Left cardiac atrium (tissue), 4 donors: ENCODE measurements at regions not wholly inside any gene's neighbourhood (a gene's known extent, or its start where the extent isn't known, plus 50 kb on each side); places are given as distances from the start of the nearest gene placed in this dataset.

Experiments
- ATAC-seq, 2 donors: fragments of 200-7000 bp; cut with Tn5 transposase; one replicate each; pipeline ENCODE4 v1.9.1; 2020; ENCODE audit warnings: mild to moderate bottlenecking in 2 of 2, moderate library complexity in 2 of 2
- DNase-seq: peaks from one replicate; pipeline ENCODE4 v3.0.0-alpha.2; 2020
- intact Hi-C, 2 donors: fragments of 100-400 bp; cut with DNase I; formaldehyde crosslinking; loops; one replicate each; pipeline versions ENCODE4 v1.14.1 to v1.15.1; 2022 to 2023
- donor health status: DM: no; HTN: yes; CAD: no.
- donor health status: DM: no; HTN: yes; CAD: no; lungs with severe emphysema.
- donor health status: DM: yes; HTN: yes; CAD: no.
- donor health status: Dilated cardiomyopathy.

GRCh38 chr1:172748201-172748600, 89.3 kb downstream of the FASLG start:
- ATAC-seq (no peak), DNase-seq (no peak)
- intact Hi-C loops = loop anchor here (5.0 to 10.0 kb wide), 3 partner anchors 79 to 677 kb away; no protein-coding TSS in a partner anchor

GRCh38 chr1:172751683-172752082, 92.8 kb downstream of the FASLG start:
- ATAC-seq (no peak), DNase-seq (no peak)
- intact Hi-C loops = no loop called here

GRCh38 chr1:172753964-172754363, 95.1 kb downstream of the FASLG start:
- ATAC-seq = no peak
- intact Hi-C loops = no loop called here
- DNase-seq = no peak

- DNase-seq (no peak), ATAC-seq (no peak)
- intact Hi-C loops = no loop called here
Observed at GRCh38 chr1:172754609-172755008, 95.7 kb downstream of the FASLG start.

- intact Hi-C loops = no loop called here
- ATAC-seq (no peak), DNase-seq (no peak)
Observed at GRCh38 chr1:172755099-172755498, 96.2 kb downstream of the FASLG start.

GRCh38 chr1:172756024-172756423, 97.1 kb downstream of the FASLG start:
- no peak for ATAC-seq
- intact Hi-C loops = no loop called here
- DNase-seq = no peak

GRCh38 chr1:172758259-172758658, 99.4 kb downstream of the FASLG start:
- no peak for ATAC-seq
- no peak for DNase-seq
- intact Hi-C loops = no loop called here

GRCh38 chr1:172760121-172760520, 101.2 kb downstream of the FASLG start:
- intact Hi-C loops = no loop called here
- DNase-seq (no peak), ATAC-seq (no peak)

GRCh38 chr1:172761581-172762486, 102.9 kb downstream of the FASLG start:
- DNase-seq (no peak), ATAC-seq (peak in 1 of 2 donors; percentile 14)
- intact Hi-C loops = no loop called here

GRCh38 chr1:172763057-172763456, 104.2 kb downstream of the FASLG start:
- intact Hi-C loops = no loop called here
- DNase-seq (no peak), ATAC-seq (no peak)

GRCh38 chr1:172764378-172764777, 105.5 kb downstream of the FASLG start:
- intact Hi-C loops = no loop called here
- ATAC-seq (no peak), DNase-seq (no peak)

GRCh38 chr1:172766462-172766861, 107.6 kb downstream of the FASLG start:
- intact Hi-C loops = no loop called here
- ATAC-seq (peak in 1 of 2 donors; percentile 51), DNase-seq (no peak)

GRCh38 chr1:172770071-172770470, 111.2 kb downstream of the FASLG start:
- no peak for ATAC-seq
- intact Hi-C loops = no loop called here

GRCh38 chr1:172774561-172774960, 115.7 kb downstream of the FASLG start:
- intact Hi-C loops = no loop called here
- DNase-seq (no peak), ATAC-seq (no peak)

More at GRCh38 chr1:172770071-172770470, 111.2 kb downstream of the FASLG start:
- DNase-seq = no peak

GRCh38 chr1:172775606-172776005, 116.7 kb downstream of the FASLG start:
- no peak for DNase-seq
- intact Hi-C loops = no loop called here
- ATAC-seq = peak in 1 of 2 donors; percentile 46

- peak in 1 of 2 donors; percentile 48 for ATAC-seq
Observed at GRCh38 chr1:172776071-172776470, 117.2 kb downstream of the FASLG start.

GRCh38 chr1:172777767-172778166, 118.9 kb downstream of the FASLG start:
- ATAC-seq (no peak), DNase-seq (no peak)
- intact Hi-C loops = no loop called here

More at GRCh38 chr1:172776071-172776470, 117.2 kb downstream of the FASLG start:
- intact Hi-C loops = no loop called here
- no peak for DNase-seq

- DNase-seq = no peak
- no peak for ATAC-seq
- intact Hi-C loops = no loop called here
Observed at GRCh38 chr1:172778456-172779455, 119.9 kb downstream of the FASLG start.

GRCh38 chr1:172779491-172779890, 120.6 kb downstream of the FASLG start:
- no peak for DNase-seq
- intact Hi-C loops = no loop called here
- ATAC-seq = no peak
